ENCODE measurements at regions not wholly inside any gene's neighbourhood (a gene's known extent, or its start where the extent isn't known, plus 50 kb on each side); places are given as distances from the start of the nearest gene placed in this dataset.

DNA sequence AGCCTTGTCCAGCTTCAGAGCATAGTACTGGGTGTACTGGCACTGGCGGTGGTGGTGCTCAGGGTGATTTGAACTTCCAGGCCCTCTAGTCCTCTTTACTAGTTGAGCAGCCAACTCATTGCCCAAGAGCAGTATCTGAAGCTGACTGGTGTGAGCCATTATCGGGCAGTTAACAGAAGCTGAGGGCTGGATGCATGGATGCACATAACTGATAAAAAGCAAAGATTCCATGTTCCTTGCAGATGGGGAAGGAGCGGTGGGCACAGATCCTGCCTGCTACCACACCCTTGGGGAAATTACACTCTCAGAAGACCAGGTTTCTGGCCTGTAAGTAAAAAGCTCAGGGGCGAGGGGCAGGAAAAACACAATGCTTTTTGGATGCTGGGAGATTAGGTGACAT is 499.4 kb upstream of the ARGLU1 start:
- no peaks in the 10 kb centered on the region for H3K4me1 Mint-ChIP-seq (ENCODE audit: insufficient read depth, unreplicated experiment)
- ChIA-PET POLR2A (no interaction called here), CTCF (no interaction called here)
- TF ChIP-seq, protein P1, sequence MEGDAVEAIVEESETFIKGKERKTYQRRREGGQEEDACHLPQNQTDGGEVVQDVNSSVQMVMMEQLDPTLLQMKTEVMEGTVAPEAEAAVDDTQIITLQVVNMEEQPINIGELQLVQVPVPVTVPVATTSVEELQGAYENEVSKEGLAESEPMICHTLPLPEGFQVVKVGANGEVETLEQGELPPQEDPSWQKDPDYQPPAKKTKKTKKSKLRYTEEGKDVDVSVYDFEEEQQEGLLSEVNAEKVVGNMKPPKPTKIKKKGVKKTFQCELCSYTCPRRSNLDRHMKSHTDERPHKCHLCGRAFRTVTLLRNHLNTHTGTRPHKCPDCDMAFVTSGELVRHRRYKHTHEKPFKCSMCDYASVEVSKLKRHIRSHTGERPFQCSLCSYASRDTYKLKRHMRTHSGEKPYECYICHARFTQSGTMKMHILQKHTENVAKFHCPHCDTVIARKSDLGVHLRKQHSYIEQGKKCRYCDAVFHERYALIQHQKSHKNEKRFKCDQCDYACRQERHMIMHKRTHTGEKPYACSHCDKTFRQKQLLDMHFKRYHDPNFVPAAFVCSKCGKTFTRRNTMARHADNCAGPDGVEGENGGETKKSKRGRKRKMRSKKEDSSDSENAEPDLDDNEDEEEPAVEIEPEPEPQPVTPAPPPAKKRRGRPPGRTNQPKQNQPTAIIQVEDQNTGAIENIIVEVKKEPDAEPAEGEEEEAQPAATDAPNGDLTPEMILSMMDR (IDR thresholded peaks at IDR 0.05; ENCODE audit: unreplicated experiment): no peak
- no TSS peak for BruUV-seq (replicated peaks)
- no peaks in the 10 kb centered on the region for H3K27me3 Mint-ChIP-seq (ENCODE audit: insufficient read depth, unreplicated experiment)
- H3K36me3 Mint-ChIP-seq (ENCODE audit: insufficient read depth, unreplicated experiment): no peaks in the 10 kb centered on the region
- DNase-seq (ENCODE audit: unreplicated experiment): no peak
- intact Hi-C loops (cut with micrococcal nuclease): no loop called here
- no peaks in the 10 kb centered on the region for H3K9me3 Mint-ChIP-seq (ENCODE audit: unreplicated experiment)
- no peak overlapping the region for H3K4me3 Mint-ChIP-seq (ENCODE audit: unreplicated experiment)
- H3K27ac Mint-ChIP-seq (ENCODE audit: low read depth, unreplicated experiment): no peak overlapping the region

DNA sequence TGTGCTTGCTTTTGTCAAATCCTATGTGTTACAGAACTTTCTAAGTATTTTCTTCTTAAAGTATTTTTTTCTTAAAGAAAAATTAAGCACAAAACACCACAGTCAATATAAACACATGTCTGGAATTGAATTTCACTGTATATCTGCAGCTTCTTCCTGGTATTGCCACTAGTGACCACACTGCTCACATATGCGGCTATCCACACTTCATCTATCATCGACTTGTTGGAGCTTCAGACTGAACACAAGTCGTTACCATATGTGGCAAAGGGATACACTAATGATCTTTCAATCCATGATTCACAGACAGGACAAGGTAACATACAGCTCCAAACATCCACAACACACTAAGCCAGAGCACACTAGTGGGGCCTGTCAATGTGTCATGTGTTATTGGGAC is 498.4 kb upstream of the ARGLU1 start:
- Mint-ChIP-seq H3K4me1 (ENCODE audit: insufficient read depth, unreplicated experiment) (no peaks in the 10 kb centered on the region), H3K9me3 (ENCODE audit: unreplicated experiment) (no peaks in the 10 kb centered on the region), H3K27me3 (ENCODE audit: insufficient read depth, unreplicated experiment) (no peaks in the 10 kb centered on the region), H3K4me3 (ENCODE audit: unreplicated experiment) (no peak overlapping the region), H3K36me3 (ENCODE audit: insufficient read depth, unreplicated experiment) (no peaks in the 10 kb centered on the region), H3K27ac (ENCODE audit: low read depth, unreplicated experiment) (no peak overlapping the region)
- POLR2A ChIA-PET: no interaction called here
- DNase-seq (ENCODE audit: unreplicated experiment): no peak
- intact Hi-C loops (cut with micrococcal nuclease): no loop called here
- CTCF ChIA-PET: interaction anchor here (0.6 kb wide), 1 partner anchor 35 kb away, joined by 4 read pairs; no protein-coding TSS in a partner anchor
- no TSS peak for BruUV-seq (replicated peaks)
- TF ChIP-seq, protein P1 (IDR thresholded peaks at IDR 0.05; ENCODE audit: unreplicated experiment): no peak

DNA sequence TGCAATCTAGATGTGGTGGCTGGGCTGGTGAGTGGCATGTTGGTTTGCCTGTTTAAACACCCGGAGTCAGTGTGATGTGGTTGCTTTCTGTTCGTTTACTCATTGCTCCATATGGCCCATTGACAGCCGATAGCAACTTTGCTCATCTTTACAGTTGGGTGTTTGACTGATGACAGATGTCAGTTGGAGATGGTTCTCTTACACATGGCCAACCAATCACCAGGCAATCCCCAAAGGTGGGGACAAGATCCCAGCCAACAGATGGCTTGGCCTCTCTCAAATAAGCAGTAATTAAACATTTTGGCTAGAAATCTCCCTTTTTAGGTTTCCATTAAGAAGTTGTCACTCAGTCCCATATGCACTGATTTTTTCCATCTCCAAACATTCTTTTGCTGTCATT is 497.1 kb upstream of the ARGLU1 start:
- Mint-ChIP-seq H3K36me3 (ENCODE audit: insufficient read depth, unreplicated experiment) (no peaks in the 10 kb centered on the region), H3K9me3 (ENCODE audit: unreplicated experiment) (peaks cover 5% of the 10 kb centered on the region), H3K4me1 (ENCODE audit: insufficient read depth, unreplicated experiment) (no peaks in the 10 kb centered on the region), H3K4me3 (ENCODE audit: unreplicated experiment) (no peak overlapping the region), H3K27ac (ENCODE audit: low read depth, unreplicated experiment) (no peak overlapping the region), H3K27me3 (ENCODE audit: insufficient read depth, unreplicated experiment) (no peaks in the 10 kb centered on the region)
- ChIA-PET CTCF (no interaction called here), POLR2A (no interaction called here)
- no peak for DNase-seq (ENCODE audit: unreplicated experiment)
- intact Hi-C loops (cut with micrococcal nuclease): no loop called here
- TF ChIP-seq, protein P1 (IDR thresholded peaks at IDR 0.05; ENCODE audit: unreplicated experiment): no peak
- no TSS peak for BruUV-seq (replicated peaks)

DNA sequence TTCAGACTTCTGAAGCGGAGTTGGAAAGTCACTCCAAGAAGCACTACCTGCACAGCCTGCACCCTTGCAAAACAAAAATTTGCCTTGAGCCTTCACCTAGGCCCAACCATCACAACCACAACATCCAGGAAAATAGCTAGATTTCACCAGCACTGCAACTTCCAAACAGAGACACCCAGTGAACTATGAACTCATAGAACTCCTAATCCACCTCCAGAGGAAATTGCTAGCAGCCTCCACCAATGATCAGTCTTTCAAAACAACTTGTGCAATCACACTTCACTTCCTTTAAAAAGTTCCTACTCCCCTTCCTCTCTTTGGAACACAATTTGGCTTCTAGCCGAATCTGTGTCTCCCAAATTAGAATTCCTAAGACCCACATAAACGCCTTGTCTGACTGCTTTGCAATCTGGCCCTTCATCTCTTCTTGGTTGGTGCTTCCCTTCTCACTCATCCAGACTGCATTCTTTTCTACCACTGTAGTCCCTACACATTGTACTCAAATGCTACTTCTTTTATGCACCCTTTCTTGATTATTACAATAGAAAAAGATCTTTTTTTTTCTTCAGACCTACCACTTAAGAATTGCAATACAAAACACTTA is 489.2 kb upstream of the ARGLU1 start:
- POLR2A ChIA-PET: no interaction called here
- CTCF ChIA-PET: no interaction called here
- no peak overlapping the region for H3K4me3 Mint-ChIP-seq (ENCODE audit: unreplicated experiment)
- H3K36me3 Mint-ChIP-seq (ENCODE audit: insufficient read depth, unreplicated experiment): no peaks in the 10 kb centered on the region
- no peaks in the 10 kb centered on the region for H3K27me3 Mint-ChIP-seq (ENCODE audit: insufficient read depth, unreplicated experiment)
- H3K9me3 Mint-ChIP-seq (ENCODE audit: unreplicated experiment): peaks cover 5% of the 10 kb centered on the region
- intact Hi-C loops (cut with micrococcal nuclease): no loop called here
- no peak overlapping the region for H3K27ac Mint-ChIP-seq (ENCODE audit: low read depth, unreplicated experiment)
- BruUV-seq (replicated peaks): no TSS peak
- no peaks in the 10 kb centered on the region for H3K4me1 Mint-ChIP-seq (ENCODE audit: insufficient read depth, unreplicated experiment)
- TF ChIP-seq, protein P1 (IDR thresholded peaks at IDR 0.05; ENCODE audit: unreplicated experiment): no peak
- DNase-seq (ENCODE audit: unreplicated experiment): no peak

Measured in MCF 10A (cell line).